H9 (cell line): ENCODE measurements at regions not wholly inside any gene's neighbourhood (a gene's known extent, or its start where the extent isn't known, plus 50 kb on each side); places are given as distances from the start of the nearest gene placed in this dataset.

Source experiments
- DNase-seq: peaks from one replicate; pipeline ENCODE4 v3.0.0-alpha.2; 2017
- H2AFZ ChIP-seq: one replicate; pipeline ENCODE4 v1.6.1; 2013; ENCODE audit warnings: mild to moderate bottlenecking, low read length, control low read depth, moderate library complexity
- H2AK5ac ChIP-seq: 2 replicates; pipeline ENCODE4 v1.6.1; 2013; ENCODE audit warnings: low read length, control low read depth, mixed read lengths; ENCODE audit not compliant: insufficient read length
- H2BK120ac ChIP-seq: one replicate; pipeline ENCODE4 v1.6.1; 2013; ENCODE audit warnings: low read depth, mild to moderate bottlenecking, low read length, control low read depth, inconsistent platforms; ENCODE audit not compliant: poor library complexity, severe bottlenecking
- H2BK12ac ChIP-seq: 2 replicates; pipeline ENCODE4 v1.6.1; 2013; ENCODE audit warnings: low read length, control low read depth, mixed read lengths, low read depth; ENCODE audit not compliant: insufficient read length
- H2BK15ac ChIP-seq: 2 replicates; pipeline ENCODE4 v1.6.1; 2013; ENCODE audit warnings: low read depth, low read length, control low read depth
- H2BK20ac ChIP-seq: one replicate; pipeline ENCODE4 v1.6.1; 2013; ENCODE audit warnings: low read depth, mild to moderate bottlenecking, low read length, control low read depth, inconsistent platforms; ENCODE audit not compliant: poor library complexity, severe bottlenecking
- H2BK5ac ChIP-seq: 2 replicates; pipeline ENCODE4 v1.6.1; 2013; ENCODE audit warnings: low read length, control low read depth, mixed read lengths; ENCODE audit not compliant: insufficient read length
- H3K14ac ChIP-seq: 2 replicates; pipeline ENCODE4 v1.6.1; 2013; ENCODE audit warnings: low read length, control low read depth; ENCODE audit not compliant: insufficient read depth
- H3K18ac ChIP-seq: 2 replicates; pipeline ENCODE4 v1.6.1; 2013; ENCODE audit warnings: low read depth, mild to moderate bottlenecking, mixed read lengths, low read length, control low read depth; ENCODE audit not compliant: insufficient read length
- H3K23ac ChIP-seq: 2 replicates; pipeline ENCODE4 v1.6.1; 2013; ENCODE audit warnings: low read length, control low read depth, mixed read lengths, low read depth; ENCODE audit not compliant: insufficient read length
- H3K23me2 ChIP-seq: 2 replicates; pipeline ENCODE4 v1.6.1; 2013; ENCODE audit warnings: low read depth, mild to moderate bottlenecking, mixed read lengths, low read length, control low read depth; ENCODE audit not compliant: insufficient read length, poor library complexity, severe bottlenecking
- H3K27ac ChIP-seq: 2 replicates; pipeline ENCODE4 v1.5.1; 2013; ENCODE audit warnings: low read length, control low read depth, mixed read lengths, low read depth; ENCODE audit not compliant: insufficient read length
- H3K27me3 ChIP-seq: 2 replicates; pipeline ENCODE4 v1.6.1; 2013; ENCODE audit warnings: low read length, control low read depth, inconsistent platforms; ENCODE audit not compliant: insufficient read depth
- H3K4ac ChIP-seq: 2 replicates; pipeline ENCODE4 v1.6.1; 2013; ENCODE audit warnings: low read depth, mild to moderate bottlenecking, control low read depth, inconsistent platforms, low read length, moderate library complexity
- H3K4me1 ChIP-seq: 2 replicates; pipeline ENCODE4 v1.6.1; 2013; ENCODE audit warnings: low read length, control low read depth, inconsistent platforms; ENCODE audit not compliant: insufficient read depth
- H3K4me2 ChIP-seq: 2 replicates; pipeline ENCODE4 v1.6.1; 2013; ENCODE audit warnings: low read length, control low read depth, mixed read lengths; ENCODE audit not compliant: insufficient read length, insufficient read depth
- H3K56ac ChIP-seq: 2 replicates; pipeline ENCODE4 v1.6.1; 2013; ENCODE audit warnings: low read depth, mild to moderate bottlenecking, mixed read lengths, low read length, control low read depth; ENCODE audit not compliant: insufficient read length
- H3K79me1 ChIP-seq: 2 replicates; pipeline ENCODE4 v1.6.1; 2013; ENCODE audit warnings: low read depth, mild to moderate bottlenecking, moderate library complexity, low read length, control low read depth, inconsistent platforms; ENCODE audit not compliant: insufficient read depth, poor library complexity, severe bottlenecking
- H3K79me2 ChIP-seq: 2 replicates; pipeline ENCODE4 v1.6.1; 2013; ENCODE audit warnings: low read length, control low read depth, inconsistent platforms; ENCODE audit not compliant: insufficient read depth
- H3K9ac ChIP-seq: 2 replicates; pipeline ENCODE4 v1.6.1; 2013; ENCODE audit warnings: low read length, control low read depth, mixed read lengths; ENCODE audit not compliant: insufficient read length; ENCODE audit errors: extremely low read depth
- H3K9me3 ChIP-seq: one replicate; pipeline ENCODE4 v1.6.1; 2013; ENCODE audit warnings: low read depth, low read length, inconsistent platforms; ENCODE audit not compliant: control insufficient read depth
- H3T11ph ChIP-seq: one replicate; pipeline ENCODE4 v1.6.1; 2013; ENCODE audit warnings: mild to moderate bottlenecking, low read length, control low read depth, inconsistent platforms
- H4K20me1 ChIP-seq: one replicate; pipeline ENCODE4 v1.6.1; 2013; ENCODE audit not compliant: control insufficient read depth, insufficient read length, insufficient read depth
- H4K5ac ChIP-seq: 2 replicates; pipeline ENCODE4 v1.6.1; 2013; ENCODE audit warnings: low read depth, mild to moderate bottlenecking, mixed read lengths, low read length, control low read depth; ENCODE audit not compliant: insufficient read length
- H4K8ac ChIP-seq: replicated peaks from 2 replicates; pipeline ENCODE4 v1.6.1; 2013; ENCODE audit warnings: low read length, control low read depth, mixed read lengths, low read depth; ENCODE audit not compliant: insufficient read length
- H4K91ac ChIP-seq: 2 replicates; pipeline ENCODE4 v1.6.1; 2013; ENCODE audit warnings: low read depth, mild to moderate bottlenecking, moderate library complexity, mixed read lengths, low read length, control low read depth; ENCODE audit not compliant: insufficient read length
- H3K27ac Mint-ChIP-seq, 3 experiments: 2 replicates in 2 of 3; 3 replicates in 1 of 3; pipeline ENCODE4 v1.8.0; 2020 to 2021; ENCODE audit warnings: mixed read lengths in 3 of 3, mild to moderate bottlenecking in 1 of 3, moderate library complexity in 1 of 3
- H3K27me3 Mint-ChIP-seq: 2 replicates; pipeline ENCODE4 v1.8.0; 2021; ENCODE audit warnings: low read depth, mild to moderate bottlenecking, moderate library complexity, mixed read lengths
- H3K36me3 Mint-ChIP-seq, 3 experiments: 2 replicates in 2 of 3; 3 replicates in 1 of 3; pipeline ENCODE4 v1.8.0; 2020 to 2021; ENCODE audit warnings: low read depth in 3 of 3, mixed read lengths in 3 of 3; ENCODE audit not compliant: insufficient read depth in 1 of 3
- H3K4me1 Mint-ChIP-seq, 2 experiments: 2 replicates each; pipeline ENCODE4 v1.8.0; 2020; ENCODE audit warnings: mixed read lengths in 2 of 2
- H3K4me3 Mint-ChIP-seq, 2 experiments: 2 replicates in 1 of 2; 3 replicates in 1 of 2; pipeline ENCODE4 v1.8.0; 2020 to 2021; ENCODE audit warnings: mild to moderate bottlenecking in 2 of 2, mixed read lengths in 2 of 2, moderate library complexity in 1 of 2
- H3K9me3 Mint-ChIP-seq, 2 experiments: 2 replicates in 1 of 2; 3 replicates in 1 of 2; pipeline ENCODE4 v1.8.0; 2020; ENCODE audit warnings: mild to moderate bottlenecking in 2 of 2, mixed read lengths in 2 of 2, moderate library complexity in 1 of 2
- whole genome bisulfite sequencing: extraction: QIAGEN DNeasy Blood & Tissue Kit; methylation state at CpG from one replicate; pipeline ENCODE4 v1.1.7; 2013; ENCODE audit warnings: missing lambda C conversion rate, low lambda C conversion rate, mixed read lengths; ENCODE audit not compliant: insufficient read length; ENCODE audit errors: extremely low coverage; 5-methylcytosine and 5-hydroxymethylcytosine counted together
- TF ChIP-seq, protein P1 (sequence below): fragments of 200-600 bp; sonication (generic); conservative IDR thresholded peaks from 3 replicates; pipeline ENCODE4 v1.8.0; 2021; ENCODE audit warnings: antibody characterized with exemption, mild to moderate bottlenecking

GRCh38 chr22:47567126-47568090, 805.0 kb downstream of the TBC1D22A start:
- H3K36me3 Mint-ChIP-seq: peaks cover 3 to 67% (median 51%) of the 10 kb centered on the region in 3 experiments; a peak in 6 of 7 replicates
- Histone ChIP-seq H3K23me2 (no peaks in the 10 kb centered on the region), H3K56ac (no peak overlapping the region), H2BK5ac (no peak overlapping the region), H2BK120ac (no peak overlapping the region), H4K91ac (no peak overlapping the region), H3K14ac (no peak overlapping the region), H3K9ac (no peak overlapping the region), H3K18ac (no peak overlapping the region), H4K8ac (no peak overlapping the region), H3K4me1 (no peaks in the 10 kb centered on the region), H4K20me1 (no peaks in the 10 kb centered on the region), H4K5ac (no peak overlapping the region), H2AK5ac (no peak overlapping the region), H3K27me3 (no peaks in the 10 kb centered on the region), H3K27ac (no peak overlapping the region), H3K4me2 (no peak overlapping the region), H3K4ac (no peak overlapping the region), H3K79me2 (no peaks in the 10 kb centered on the region), H3K9me3 (peaks cover 81% of the 10 kb centered on the region), H2BK12ac (no peak overlapping the region), H2AFZ (no peak overlapping the region), H2BK15ac (no peak overlapping the region), H3K23ac (no peak overlapping the region), H3K79me1 (no peaks in the 10 kb centered on the region), H3T11ph (no peak overlapping the region), H2BK20ac (no peak overlapping the region)
- no CpG with 5 or more reads among the region's 25 CpGs for WGBS
- TF ChIP-seq, protein P1, sequence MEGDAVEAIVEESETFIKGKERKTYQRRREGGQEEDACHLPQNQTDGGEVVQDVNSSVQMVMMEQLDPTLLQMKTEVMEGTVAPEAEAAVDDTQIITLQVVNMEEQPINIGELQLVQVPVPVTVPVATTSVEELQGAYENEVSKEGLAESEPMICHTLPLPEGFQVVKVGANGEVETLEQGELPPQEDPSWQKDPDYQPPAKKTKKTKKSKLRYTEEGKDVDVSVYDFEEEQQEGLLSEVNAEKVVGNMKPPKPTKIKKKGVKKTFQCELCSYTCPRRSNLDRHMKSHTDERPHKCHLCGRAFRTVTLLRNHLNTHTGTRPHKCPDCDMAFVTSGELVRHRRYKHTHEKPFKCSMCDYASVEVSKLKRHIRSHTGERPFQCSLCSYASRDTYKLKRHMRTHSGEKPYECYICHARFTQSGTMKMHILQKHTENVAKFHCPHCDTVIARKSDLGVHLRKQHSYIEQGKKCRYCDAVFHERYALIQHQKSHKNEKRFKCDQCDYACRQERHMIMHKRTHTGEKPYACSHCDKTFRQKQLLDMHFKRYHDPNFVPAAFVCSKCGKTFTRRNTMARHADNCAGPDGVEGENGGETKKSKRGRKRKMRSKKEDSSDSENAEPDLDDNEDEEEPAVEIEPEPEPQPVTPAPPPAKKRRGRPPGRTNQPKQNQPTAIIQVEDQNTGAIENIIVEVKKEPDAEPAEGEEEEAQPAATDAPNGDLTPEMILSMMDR: no peak
- peaks cover 10% of the 10 kb centered on the region for H3K27me3 Mint-ChIP-seq
- H3K27ac Mint-ChIP-seq: no peak overlapping the region
- H3K4me1 Mint-ChIP-seq: no peaks in the 10 kb centered on the region
- H3K4me3 Mint-ChIP-seq: no peak overlapping the region
- peaks cover 36 to 97% of the 10 kb centered on the region in 2 experiments for H3K9me3 Mint-ChIP-seq
- DNase-seq: no peak
